ENCODE measurements at regions not wholly inside any gene's neighbourhood (a gene's known extent, or its start where the extent isn't known, plus 50 kb on each side); places are given as distances from the start of the nearest gene placed in this dataset.
"Not testable (repeated sequence)": the region's sequence is repeated elsewhere in the genome, so short reads cannot be mapped to it uniquely, and the experiment has no call there.

DNA sequence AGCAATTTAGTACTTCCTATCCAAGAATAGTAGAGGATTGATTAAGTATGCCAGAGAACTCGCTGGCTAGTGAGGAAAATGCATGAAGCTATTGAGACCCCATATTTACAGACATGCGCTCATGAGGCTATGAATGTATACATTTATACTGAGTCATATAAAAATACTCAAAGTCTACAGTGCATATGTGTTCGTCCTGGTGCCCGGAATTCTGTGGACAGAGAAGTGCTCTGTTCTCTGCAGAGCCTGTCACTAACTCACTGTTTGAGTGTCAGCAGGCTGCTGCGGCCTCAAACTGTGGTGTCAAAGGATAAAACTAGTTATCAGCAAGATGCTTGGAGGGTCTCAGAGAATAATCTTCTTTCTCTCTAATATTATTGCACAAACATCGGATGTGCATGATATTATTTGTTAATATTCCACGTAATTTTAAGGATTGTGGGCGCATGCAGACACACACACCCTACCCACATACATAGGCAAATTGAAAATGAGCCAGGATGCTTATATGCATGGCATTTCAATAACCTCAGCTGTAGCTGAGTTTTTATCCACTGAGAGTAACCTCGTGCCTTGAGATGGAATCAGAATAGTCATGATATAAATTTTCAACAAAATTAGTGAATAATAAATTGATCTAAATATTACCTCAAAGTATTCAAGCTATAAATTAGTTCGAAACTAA, 50.0 kb upstream of the TSC22D2 start:
- DNase-seq, result no peak

DNA sequence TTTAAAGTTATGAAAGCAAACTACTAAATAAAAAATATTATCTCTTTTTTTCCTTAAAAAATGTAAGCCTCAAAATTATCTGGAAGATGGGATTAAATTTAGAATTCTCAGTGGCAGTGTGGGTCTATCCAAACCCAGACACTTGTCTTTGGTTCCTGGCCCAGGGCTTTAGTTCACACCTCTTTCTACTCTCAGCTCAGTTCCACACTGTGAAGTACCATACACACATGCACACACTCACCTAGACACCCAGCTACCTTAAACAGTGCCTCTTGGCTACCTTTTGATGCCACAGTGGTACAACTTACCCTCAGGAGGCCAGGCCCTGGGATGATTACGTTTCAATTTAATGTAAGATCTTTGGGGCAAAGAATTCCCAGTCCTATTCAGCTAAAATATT, 51.0 kb upstream of the TSC22D2 start:
- DNase-seq, result no peak

DNA sequence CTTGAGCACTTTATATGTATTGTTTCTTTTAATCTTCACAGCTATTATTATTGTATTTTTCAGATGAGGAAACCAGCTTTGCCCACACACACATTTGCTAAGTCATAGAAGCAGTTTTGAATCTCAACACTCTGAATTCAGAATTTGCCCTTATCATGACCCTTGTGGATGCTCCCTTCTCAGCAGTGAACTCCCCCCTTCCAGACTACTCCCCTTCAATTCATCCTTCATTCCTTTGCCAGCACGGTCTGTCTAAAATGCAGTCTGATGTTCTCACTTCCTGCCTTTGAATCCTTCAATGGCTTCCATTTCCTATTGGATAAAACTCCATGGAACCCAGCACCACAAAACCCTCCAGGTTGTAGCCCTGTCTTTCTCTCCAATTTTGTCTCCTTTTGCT, 52.5 kb upstream of the TSC22D2 start:
- DNase-seq, result no peak

DNA sequence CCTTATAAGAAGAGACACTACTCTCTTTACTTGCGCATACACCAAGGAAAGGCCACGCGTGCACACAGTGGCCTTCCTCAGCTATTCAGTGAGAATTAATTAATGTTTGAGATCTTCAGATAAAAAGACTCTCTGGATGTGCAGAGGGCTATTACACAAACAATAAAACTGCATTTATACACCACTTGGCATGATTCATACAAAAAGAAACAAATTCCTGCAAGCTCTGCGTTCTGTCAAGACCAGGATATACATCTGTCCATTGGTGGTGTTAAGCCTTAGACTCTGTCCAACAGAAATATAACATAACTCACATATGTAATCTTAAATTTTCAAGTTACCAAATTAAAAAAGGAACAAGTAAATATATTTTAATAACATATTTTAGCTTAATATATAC, 55.2 kb upstream of the TSC22D2 start:
- no peak for DNase-seq

DNA sequence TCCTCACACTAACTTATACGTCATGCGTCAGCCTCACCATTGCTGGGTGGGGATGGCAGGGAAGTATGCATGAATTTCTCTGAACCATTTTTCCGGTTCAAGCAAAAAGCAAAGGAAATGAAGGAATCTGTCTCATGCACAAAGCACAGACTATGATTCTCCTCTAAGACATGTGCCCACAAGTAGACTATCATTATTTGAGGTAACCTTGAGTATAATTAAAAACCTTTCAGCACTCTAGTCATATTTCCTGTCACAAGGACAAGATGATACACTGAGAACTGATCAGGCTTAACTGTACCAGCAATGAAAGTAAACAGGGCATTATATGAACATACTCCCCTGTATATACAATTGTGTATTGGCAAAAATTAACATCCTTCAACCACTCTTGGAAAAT, 56.7 kb upstream of the TSC22D2 start:
- no peak for DNase-seq

DNA sequence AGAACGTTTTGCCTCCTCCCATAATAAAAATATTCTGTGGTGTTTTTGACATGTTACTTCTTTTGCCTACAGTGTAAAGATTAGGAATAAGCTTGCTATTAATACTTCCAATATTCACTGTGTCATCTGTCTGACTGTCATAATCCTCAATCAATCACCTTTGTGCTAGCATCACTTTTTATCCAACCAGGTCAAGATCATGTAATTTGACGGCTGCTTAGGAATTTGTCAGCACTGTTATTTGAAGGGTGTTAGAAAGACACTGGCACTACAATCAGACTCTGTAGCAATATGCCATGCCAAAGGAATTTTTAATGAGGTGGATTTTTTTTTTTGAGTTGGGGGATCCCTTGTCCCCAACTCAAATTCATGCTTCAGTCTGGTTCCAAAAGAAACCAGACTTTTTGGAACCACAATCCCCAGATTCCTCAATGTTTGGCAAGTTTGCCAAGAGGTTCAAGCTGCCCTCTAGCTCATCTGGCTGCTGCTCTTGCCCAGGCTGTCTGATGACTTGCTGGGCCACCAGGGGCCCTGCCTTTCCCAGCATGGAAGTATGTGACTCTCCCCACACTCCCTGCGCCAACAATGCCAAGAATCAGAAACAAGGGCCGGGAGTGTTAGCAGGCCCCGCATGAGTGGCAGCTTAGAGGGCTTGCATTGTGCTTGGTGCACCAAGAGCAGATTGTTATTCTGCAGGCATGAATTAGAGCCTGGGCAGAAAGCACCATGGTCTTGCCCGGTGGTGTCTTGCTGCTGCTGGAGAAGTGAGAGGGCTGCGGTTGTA, 58.6 kb upstream of the TSC22D2 start:
- DNase-seq, result no peak

DNA sequence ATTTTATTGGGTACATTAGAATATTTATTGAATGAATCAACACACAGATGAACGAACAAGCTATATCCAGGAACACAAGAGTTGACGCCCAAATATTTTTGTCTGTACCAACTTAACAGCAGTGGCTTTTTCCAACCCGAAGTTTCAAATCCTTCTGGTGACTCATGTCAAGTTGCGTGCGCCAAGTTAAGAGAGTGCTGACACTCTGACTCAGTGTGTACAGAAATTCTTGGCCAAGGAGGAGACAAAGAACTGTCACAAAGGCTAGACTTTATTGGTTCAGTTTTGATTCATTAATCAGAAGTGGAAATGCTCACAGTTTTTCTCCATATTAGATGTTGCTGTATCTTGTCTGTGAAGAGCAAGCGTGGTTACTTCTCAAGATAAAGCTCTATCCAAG, 59.6 kb upstream of the TSC22D2 start:
- DNase-seq, result no peak

DNA sequence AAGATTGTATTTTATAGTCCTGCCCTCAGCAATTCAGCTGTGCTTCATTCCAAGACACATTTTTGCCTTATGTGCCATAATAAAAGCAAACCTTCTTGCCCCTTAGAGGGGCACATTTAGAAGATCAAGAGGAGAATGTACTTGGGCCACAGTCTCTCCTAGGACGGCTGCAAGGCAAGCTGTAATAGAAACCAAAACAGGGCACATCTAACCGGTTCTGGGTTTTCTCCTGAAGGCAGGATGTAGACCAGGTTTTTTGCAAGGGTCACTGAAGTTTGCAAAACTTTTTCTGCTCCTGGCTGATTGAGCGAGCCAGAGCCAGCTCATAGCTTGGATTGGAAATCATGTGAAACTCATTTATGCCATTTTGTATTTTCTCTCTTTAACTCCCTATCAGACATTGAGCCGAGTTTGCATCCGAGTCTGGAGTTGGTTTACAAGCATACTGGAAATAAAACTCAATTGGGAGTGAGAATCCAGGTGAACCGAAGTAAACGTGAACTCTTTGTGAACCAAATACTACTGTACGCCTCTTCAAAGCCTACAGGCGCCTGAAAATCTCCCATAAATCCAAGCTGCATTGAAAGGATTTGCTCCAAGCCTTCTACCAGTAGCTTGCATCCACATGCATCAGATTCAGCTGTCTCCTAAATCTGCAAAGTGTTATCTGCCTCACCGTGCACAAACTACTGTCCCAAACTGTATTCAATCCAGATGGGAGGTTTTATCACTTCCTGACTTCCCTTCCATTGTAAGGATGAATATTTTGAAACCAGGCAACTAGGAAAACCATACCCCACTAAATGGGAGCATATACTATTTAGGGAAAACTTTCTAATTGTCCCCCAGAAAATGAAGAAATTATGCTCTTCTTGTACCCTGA, 60.9 kb upstream of the TSC22D2 start:
- DNase-seq, result no peak

DNA sequence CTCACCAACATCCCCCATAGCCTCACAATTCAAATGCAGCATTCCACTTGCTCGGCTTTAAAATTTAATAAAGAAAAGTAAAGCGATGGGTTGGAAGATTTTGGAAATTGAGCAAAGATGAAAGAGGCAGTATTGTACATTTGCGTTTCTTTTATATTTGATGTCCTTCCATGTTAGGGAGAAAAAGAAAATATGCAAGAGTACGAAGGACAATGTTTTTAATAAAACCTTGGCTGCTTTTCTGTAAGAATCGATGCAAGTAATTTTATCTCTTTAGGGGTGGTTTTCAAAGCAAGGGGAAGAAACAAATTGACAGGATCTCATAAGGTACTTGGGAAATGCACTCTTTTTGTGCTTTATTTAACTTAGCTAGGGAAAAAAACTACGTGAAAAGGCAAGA, 61.8 kb upstream of the TSC22D2 start:
- DNase-seq, result no peak

DNA sequence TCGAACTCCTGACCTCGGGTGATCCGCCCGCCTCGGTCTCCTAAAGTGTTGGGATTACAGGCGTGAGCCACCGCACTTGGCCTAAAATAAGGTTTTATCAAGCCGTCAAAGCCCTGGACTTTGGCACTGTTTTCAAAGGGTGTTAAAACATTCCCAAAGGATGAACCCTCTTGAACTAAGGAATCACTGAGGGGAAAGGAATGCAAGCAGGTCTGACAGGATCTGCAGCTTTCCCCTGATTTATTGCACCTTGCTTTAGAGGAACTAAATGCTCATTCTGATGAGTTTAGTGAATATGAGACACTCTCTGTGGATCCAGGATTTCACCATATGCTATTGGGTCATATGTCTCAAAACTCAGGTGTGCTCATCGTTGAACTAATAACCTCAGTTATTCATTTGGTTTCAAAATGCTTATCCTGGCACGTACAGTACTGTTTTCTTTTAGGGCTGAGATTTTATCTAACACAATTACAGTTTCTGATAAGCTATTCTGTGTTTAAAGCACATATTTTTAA, 63.0 kb upstream of the TSC22D2 start:
- DNase-seq, result no peak

DNA sequence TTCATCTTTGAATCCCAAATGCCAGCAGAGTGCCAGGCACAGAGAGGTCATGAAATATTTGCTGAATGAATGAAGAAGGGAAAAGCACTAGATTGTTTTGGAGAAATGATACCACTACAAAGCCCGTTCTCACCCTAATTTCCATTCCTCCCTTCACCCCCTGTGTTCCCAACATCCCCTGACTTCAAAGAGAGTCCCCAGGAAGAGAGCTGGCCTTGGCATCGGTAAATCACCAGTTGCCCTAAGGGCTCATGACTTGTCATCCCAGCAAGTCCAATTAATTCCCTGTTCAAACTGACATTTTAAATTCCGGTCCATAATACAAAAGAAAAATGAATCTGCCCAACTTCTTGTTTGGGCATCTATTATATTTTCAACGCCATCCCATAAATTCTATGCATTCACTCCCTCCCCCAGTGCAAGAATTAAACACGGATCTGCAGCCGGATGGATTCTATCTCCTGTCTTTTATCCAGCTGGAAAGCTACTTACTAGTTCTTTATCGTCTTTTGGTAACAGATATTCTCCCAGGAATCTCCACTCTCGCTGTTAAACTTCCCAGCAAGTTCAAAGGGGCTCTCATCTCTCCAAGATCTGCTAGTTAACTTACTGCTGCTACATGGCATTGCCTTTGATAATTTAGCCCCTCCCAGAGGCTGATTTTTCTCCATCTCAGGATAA, 63.9 kb upstream of the TSC22D2 start:
- no peak for DNase-seq

DNA sequence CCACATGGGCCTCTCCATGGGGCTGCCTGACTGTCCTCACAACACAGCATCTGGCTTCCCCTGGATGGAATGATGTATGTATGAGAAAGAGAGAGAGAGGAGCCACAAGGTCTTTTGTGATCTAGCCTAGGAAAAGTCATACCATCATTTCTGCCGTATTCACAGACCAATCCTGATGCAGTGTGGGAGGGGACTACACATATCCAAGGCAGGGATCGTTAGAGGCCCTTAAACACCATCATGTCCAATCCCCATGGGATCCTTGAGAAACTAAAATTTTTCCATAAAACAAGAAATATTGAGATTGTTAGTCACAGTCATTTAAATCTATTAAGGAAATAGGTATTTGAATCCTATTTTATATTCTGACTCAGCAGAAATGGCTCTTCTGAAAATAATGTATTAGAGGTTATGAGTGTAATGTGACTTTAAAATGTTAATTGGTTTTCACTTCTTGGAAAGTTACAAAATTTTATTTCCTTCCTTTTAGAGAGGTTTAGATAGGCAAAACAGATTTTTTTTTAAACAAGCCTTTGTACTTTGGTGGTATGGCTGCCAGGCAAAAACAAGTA, 65.1 kb upstream of the TSC22D2 start:
- DNase-seq, result no peak

DNA sequence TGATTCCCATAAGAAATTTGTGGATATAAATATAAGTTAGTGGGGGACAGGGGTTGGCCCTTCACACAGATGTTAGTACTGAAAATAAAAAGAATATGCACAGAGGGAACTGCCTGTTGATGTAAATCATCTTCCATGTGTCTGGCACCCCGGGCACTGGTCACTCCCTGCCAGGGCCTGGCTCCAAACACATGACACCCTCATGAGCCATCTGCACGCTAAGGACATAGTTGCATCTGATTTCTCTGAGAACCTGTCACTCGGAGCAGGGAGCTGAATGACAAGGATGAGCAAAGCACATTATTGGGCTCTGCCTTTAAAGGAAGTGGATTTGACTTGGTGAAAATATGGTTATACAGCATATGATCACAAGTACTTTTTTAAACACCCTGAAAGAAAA, 66.2 kb upstream of the TSC22D2 start:
- no peak for DNase-seq

DNA sequence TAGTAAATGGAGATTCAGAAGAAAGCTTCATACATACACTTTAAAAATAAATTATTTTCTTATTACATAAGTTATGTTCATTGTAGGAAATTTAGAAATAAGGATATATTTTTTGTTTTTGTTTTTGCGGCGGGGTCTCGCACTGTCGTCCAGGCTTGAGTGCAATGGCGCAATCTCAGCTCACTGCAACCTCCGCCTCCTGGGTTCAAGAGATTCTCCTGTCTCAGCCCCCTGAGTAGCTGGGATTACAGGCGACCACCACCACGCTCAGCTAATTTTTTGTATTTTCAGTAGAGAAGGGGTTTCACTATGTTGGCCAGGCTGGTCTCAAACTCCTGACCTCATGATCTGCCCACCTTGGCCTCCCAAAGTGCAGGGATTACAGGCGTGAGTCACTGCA, 71.7 kb upstream of the TSC22D2 start:
- DNase-seq, result not testable (repeated sequence)

DNA sequence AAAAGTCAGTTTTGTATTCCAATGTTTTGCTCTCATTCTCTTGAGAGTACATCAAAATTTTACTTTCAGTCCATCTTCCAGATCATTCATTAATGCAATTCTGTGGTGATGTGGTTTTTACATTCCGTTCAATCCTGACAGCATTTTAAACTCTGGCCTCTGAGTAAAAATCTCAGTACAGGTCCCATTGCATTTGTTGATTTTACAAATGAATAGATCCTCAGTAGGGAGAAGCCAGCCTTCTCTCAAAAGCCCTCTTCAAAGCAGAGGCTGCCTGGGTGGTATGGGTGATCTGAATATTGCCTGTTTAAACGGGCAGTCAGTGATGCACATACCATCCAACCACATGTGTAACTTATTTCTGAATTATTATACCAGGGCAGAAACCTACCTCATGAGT, 72.5 kb upstream of the TSC22D2 start:
- no peak for DNase-seq

DNA sequence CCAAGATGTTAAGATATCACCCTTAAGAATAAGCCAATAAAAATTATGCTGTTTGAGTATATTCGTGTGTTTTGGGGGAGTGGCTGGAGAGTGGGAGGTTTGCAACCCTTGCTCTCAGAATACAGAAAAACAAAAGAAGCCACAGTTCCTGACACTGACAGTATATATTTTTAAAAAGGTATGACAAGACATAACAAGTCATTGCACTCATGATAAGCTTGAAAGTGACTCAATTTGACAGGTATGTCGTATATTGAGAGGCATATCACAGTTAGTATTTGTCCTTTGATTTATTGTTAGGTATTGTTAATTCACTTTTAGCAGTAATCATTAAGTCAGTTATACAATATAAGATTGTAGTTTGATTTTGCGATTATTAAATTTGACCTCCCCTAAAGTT, 73.1 kb upstream of the TSC22D2 start:
- no peak for DNase-seq

DNA sequence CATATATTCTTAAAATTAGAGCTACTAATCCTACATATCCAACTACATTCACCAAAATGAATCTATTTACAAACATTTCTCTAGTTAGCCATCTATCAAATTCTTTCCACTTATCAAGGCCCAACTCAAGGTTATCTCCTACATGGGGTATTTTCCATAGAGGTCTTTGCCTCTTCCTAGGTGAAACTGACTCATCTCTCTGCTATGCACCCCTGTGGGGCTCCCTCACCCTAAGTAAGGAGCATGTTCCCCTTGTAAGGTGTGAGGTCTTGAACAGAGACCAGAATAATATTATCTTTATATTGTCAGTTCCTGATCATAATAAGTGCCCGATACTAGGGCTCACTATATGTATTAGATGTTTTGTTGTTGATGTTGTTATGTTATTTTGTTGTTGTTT, 74.6 kb upstream of the TSC22D2 start:
- DNase-seq, result no peak

DNA sequence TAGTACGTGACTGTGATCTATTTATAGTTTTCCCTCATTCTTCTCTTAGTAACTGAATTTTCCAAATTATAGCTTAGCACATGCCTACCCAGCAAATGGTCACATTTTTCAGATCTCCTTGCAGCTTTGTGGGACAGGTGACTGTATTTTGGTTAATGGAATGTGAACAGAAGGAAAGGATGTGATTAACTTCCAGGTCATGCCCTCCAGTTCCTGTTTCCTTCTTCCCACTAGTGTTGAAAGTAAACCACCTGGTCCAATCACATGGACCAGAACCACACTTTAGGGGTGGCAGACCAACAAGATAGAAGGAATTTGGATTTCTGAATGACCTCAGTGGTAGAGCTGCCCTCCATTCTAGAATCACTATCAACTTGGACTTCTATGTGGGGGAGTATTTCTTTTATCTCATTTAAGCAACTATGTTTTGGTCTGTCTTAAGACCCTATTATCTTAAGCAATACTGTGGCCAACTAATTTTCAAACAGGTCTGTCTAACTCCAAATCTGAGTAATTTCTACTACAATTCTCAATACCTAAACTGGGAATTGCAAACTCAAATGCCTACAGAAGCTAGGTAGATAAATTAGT, 76.0 kb upstream of the TSC22D2 start:
- no peak for DNase-seq

DNA sequence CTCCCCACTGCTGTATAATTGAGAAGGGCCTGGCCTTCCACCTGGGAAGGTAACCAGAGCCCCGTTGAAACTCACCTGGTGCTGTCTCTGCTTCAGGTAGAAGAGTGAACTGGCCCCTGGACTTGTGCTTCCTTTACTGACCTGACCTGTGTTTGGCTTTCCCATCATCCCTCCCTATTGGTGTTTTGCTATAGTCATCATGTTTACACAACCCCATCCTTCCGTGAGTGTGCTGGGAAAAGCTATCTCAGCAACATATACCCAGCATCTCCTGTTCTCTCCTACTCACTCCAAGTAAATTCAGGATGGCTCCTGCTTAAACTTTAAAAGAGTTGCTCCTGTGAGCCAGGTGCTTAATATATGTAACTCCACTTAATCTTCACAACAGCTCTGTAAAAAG, 77.2 kb upstream of the TSC22D2 start:
- no peak for DNase-seq

DNA sequence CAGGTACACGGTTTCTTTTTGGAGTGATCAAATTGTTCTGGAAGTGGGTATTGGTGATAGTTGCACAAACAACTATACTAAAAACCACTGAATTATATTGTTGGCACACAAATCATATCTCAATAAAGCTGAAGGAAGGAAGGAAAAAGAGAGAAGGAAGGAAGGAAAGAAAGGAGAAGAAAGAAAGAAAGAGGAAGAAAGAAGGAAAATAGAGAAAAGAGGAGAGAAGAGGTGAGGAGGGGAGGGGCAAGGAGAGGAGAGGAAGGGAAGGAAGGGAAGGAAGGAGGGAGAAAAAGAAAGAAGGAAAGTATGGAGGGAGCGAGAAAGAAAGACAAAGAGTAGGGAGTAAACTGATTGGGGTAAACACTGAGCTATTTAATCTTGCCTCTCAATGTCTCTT, 77.9 kb upstream of the TSC22D2 start:
- no peak for DNase-seq

DNA sequence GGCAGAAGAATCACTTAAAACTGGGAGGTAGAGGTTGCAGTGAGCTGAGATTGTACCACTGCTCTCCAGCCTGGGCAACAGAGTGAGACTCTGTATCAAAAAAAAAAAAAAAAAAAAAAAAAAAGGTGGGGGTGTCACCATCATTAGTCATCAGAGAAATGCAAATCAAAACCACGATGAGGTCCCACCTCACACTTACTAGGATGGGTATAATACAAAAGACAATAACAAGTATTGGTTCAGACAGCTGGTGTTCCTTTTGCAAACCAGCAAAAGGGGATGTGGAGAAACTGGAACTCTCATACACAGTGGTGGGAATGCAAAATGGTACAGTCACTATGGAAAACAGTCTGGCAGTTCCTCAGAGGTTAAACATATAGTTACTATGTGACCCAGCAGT, 78.7 kb upstream of the TSC22D2 start:
- no peak for DNase-seq

DNA sequence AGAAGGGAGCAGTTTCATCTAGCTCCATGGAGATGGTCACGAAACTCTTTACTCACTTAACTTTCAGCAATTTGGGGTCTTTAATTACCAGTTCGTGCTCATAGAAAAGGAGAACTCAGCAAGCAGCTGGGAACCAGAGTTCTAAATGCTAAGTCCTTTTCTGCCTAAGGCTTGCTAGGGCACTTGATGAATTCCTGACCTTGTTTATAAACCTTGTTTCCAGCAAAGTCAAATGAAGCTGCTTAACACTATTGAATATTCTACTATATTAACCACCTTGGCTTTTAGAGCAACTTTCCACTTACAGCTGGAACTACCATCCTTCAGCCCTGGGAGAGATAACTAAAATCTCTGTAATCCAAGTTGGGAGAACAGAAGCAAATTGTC, 79.5 kb upstream of the TSC22D2 start:
- DNase-seq, result no peak

Data from activated T-cell treated with anti-CD3 and anti-CD28 coated beads, Interleukin-2, amount 50 U/mL, for 48 hours (primary cell).